ENCODE measurements at regions not wholly inside any gene's neighbourhood (a gene's known extent, or its start where the extent isn't known, plus 50 kb on each side); places are given as distances from the start of the nearest gene placed in this dataset.

DNA sequence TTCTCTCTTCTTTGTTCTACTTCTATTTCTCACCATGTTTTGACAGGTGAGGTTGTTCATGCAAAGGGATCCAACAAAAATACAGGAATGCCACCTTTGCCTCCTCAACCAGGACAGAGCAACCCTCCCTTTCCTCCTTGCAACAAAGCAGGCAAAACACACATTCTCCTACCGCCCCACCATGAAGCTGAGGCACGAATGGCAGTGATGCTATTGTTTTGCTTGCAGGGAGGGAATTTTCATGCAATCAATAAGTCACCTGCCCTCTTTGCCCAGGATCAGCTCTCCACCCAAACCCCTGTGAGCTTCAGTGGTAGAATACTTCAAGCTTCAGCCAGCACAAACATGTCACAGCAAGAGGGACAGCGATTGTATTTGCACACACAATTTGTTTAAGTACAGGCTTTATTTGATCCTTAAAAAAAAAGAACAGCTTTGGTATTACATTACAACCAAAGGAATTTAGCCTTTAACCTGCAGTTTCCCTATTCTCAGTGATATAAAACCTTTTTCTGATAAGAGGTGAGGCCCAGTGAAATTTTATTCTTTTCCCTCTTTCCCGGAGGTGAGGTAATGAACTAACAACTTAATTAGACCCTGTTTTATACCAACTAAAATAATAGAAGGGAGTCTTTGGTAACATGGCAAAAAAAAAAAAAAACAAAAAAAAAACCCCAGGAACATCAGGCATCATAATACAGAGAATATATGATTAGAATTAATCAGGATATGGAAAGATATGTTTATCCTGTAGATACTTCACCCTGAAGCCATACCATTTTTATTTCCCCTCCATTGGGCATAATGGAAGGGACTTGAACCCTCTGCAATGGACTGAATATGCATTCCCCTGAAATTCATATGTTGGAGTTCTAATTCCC, 87.0 kb upstream of the EEA1 start:
- DNase-seq: no peak

- DNase-seq: no peak
These were observed 87.8 kb upstream of the EEA1 start for GRCh38 chr12:93016752-93017350.

DNA sequence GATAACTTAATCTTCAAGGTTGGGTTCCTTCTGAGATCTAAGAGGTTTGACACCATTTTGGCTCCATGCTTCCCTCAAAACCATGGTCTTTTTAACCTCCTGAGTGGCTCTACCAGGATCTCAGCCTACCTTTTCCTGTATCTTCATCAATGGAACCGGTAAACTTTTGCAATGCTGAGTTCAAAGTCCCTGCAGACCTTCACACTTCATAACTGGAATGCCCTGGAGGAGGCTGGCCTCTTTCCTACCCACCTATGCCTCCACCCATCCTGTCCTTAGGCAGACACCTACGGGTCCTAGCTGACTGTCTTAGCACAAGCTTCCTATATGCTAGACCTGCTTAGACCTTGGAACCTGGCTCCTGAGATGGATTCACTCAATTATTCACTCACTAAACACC, 89.5 kb upstream of the EEA1 start:
- DNase-seq: no peak

DNA sequence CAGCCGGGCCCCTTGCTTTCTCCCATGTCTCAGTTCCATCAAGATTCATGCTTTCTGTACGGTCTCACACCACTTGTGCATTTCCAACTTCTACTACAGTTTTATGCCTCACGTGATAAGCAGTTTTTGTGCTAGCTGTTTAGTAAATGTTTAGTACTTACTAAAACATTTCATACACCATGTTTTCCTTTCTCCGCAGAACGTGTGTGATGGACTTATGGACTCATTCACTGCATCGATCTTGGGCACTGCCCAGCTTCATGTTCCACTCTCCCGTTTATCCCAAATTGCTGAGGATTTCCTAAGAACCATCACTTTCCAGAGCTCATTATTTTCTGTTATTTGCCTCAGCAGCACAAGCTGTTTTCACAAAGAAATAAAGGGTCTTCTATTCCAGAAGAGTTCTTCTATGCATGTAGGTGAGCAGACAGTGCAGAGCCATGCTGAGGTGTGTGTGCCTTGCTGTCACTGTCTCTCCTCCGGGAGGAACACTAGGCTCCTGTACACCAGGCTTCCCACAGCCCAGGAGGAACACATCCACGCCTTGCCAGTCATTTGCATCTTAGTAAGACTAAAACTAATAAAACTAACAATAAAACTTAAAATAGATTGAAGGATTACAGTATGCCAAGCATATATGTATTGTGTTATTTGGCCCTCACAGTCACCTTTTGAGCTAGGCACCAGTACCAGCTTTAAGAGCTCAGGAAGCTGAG, 90.3 kb upstream of the EEA1 start:
- DNase-seq: no peak

DNA sequence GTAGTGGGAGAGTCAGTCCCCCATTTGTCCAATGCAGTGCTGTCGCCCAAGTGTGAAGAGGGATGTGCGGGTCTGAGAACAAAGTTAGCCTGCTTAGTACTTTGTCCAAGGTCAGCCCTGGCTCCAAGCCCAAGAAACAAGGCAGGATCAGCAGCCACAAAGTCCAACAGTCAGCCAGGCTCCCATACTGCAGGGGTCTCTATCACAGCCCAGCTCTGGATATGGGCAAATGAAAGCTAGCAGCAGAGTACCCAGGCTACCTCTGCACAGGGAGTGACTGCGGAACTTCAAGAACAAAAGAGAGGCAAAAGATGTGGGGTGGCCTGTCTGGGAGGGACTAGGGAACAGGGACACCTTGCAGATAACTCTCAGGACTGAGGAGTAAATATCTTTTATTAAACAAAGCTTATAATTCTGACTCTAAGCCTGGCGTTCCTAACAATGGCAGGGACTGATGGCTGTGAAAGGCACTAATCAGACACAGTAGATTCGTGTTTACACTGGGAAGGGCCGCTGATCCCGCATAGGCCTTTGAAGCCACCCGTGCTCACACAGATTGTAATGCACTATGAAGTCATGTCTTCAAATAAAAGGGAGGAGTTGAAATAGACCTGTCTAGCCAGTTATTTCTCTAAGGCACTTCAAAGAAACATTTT, 91.0 kb upstream of the EEA1 start:
- DNase-seq: no peak

GRCh38 chr12:93020631-93021597, 91.8 kb upstream of the EEA1 start:
- no peak for DNase-seq

DNA sequence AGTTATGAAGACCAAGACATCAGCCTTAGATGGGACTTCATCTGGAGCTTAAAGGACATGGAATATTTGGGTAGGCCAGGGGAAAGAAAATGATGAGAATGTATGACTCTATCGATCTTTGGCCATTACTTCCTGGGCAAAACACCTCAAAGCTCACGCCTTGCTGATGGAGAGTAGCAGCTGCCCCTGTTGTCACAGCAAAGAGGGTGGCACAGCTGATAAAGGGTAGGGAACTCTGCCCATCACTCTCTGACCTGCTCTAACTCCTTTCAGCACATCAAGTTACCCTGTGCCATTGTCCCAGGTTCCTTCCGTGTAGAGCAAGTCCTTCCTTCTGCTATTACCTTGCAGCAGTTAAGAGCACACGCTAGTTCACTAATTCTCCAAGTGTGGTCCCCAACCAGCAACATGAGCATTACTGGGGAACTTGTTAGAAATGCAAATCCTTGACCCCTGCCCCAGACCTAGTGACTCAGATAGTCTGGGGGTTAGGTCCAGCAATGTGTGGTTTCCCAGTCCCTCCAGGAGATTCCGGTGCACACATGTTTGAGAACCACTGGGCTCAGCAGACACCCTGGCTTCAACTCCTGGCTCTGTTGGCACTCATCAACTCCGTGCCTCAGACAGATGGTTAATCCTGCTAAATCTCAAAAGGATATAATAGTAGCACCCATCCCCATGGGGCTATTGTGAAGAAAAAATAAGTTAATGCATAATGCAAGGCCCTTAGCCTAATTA, 93.7 kb upstream of the EEA1 start:
- DNase-seq: no peak

- no peak for DNase-seq
These were observed 96.3 kb upstream of the EEA1 start for GRCh38 chr12:93025145-93026103.

- DNase-seq: no peak
These were observed 97.9 kb upstream of the EEA1 start for GRCh38 chr12:93027041-93027440.

DNA sequence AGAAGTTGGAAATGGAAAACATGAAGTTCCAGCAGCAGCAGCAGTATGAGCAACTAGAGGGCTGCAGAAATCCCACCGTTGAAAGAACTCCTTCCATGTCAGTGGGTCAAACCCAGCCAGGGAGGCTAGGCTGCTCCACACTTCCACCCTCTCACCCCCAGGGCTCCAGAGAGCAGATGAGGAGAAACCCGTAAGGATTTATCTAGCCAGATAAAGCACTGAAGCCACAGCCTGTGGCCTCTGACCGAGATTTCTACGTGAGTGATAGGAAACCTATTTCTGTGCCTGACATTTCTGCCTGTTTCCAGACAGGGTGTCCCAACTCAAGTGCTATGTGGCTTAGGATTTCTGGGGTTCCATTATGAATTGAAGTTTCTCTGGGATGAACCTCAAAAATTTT, 100.0 kb upstream of the EEA1 start:
- DNase-seq: no peak

- DNase-seq: no peak
These were observed 101.9 kb upstream of the EEA1 start for GRCh38 chr12:93031028-93031427.

DNA sequence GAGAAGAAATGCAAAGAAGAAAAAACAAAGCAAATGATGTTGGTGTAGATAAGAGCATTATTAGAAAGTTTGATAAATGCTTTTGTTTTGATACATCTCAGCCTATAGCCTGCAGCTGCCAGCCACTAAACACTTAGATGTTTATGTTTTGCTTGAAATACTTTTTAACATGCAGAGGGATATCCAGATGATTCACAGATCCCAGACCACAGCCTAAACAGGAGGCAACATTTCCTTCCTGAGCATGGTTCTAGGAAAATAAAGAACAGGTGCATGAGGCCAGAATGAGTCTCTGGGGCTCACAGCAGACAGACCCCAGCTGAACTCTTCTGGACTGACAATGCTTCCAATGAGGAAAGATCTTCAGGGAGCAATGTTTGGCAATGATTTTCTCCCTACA, 103.7 kb upstream of the EEA1 start:
- no peak for DNase-seq

- no peak for DNase-seq
These were observed 104.9 kb upstream of the EEA1 start for GRCh38 chr12:93033948-93034347.

DNA sequence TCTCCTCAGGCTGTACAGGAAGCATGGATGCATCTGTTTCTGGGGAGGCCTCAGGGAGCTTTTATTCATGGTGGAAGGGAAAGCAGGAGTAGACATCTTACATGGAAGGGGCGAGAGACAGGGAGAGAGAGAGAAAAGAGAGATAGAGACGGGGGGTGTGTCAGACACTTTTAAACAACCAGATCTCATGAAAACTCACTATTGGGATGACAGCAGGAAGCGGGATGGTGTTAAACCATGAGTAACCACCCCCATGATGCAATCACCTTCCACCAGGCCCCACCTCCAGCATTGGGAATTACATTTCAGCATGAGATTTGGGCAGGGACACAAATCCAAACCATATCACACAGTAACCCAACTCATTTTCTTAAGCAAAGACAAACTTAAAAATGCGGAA, 110.0 kb upstream of the EEA1 start:
- DNase-seq: no peak

DNA sequence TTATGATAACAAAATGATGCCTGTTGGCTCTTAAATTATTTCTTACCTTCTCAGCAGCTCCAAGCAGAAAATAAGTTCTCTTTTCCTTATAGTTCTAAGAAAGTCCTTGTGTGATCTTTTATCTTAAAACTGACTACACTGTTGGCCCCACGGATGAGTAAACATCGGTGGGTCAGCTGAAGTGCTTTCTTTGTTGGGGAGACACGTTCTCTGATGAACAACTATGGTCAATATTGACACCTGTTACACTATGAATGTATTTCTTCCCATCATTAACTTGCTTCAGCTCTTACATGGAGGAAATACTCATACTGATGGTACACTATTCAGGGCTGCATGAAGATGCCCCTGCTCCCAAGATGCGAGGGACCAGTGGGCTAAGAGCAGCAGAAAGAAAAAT, 110.8 kb upstream of the EEA1 start:
- DNase-seq: no peak

- no peak for DNase-seq
These were observed 111.3 kb upstream of the EEA1 start for GRCh38 chr12:93040367-93040766.

DNA sequence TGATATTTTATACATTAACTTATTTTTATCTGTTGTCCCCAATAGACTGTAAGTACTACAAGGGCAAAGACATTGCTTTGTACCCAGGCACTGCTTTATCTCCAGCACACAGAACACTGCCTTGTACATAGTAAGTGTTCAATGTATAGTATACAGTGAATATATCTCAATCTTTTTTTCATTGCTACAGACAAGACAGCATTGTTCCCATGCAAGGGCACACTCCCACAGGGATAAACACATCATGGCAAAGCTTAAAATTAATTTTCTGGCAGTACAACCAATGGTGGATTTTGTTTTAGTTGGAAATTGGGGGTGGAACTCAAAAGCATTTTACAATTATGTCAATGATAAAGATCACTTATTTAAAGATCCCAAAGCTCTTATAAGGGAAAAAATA, 112.3 kb upstream of the EEA1 start:
- no peak for DNase-seq

DNA sequence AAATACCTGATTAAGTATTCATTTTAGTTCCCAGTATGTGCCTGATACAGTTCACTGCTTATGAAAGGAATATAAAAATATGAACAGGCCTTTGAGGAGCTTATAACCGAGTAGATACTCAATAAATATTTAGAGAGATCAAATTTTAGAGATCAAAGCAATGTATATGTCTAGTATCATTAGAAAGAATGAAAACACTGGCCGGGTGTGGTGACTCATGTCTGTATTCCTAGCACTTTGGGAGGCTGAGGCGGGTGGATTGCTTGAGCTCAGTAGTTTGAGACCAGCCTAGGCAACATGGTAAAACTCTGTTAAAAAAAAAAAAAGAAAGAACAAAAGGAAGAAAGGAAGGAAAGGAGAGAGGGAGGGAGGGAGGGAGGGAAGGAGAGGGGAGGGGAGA, 113.2 kb upstream of the EEA1 start:
- DNase-seq: no peak

DNA sequence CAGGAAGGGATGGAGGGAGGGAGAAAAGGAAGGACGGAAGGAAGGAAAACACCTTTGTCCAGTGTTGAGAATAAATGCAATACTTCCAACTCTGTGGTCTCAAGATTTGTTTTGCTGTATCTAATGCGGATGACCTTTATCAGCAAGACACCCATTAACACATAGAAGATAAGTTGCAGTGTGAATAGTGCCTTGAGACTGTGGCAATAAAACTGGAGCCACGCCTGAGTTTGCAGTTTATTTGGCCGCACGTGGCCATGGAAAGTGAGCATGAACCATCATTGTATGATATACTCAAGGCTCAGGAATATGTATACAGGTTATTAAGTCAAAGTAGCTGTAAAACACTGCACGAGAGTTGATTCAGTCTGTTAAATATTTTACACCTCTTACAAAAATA, 113.6 kb upstream of the EEA1 start:
- no peak for DNase-seq

GRCh38 chr12:93043192-93043876, 114.2 kb upstream of the EEA1 start:
- DNase-seq: no peak

Data from activated effector memory CD4-positive, alpha-beta T cell treated with Interleukin-2 at 50 U/mL for 16 hours (primary cell).